ENCODE measurements at regions not wholly inside any gene's neighbourhood (a gene's known extent, or its start where the extent isn't known, plus 50 kb on each side); places are given as distances from the start of the nearest gene placed in this dataset.

DNA sequence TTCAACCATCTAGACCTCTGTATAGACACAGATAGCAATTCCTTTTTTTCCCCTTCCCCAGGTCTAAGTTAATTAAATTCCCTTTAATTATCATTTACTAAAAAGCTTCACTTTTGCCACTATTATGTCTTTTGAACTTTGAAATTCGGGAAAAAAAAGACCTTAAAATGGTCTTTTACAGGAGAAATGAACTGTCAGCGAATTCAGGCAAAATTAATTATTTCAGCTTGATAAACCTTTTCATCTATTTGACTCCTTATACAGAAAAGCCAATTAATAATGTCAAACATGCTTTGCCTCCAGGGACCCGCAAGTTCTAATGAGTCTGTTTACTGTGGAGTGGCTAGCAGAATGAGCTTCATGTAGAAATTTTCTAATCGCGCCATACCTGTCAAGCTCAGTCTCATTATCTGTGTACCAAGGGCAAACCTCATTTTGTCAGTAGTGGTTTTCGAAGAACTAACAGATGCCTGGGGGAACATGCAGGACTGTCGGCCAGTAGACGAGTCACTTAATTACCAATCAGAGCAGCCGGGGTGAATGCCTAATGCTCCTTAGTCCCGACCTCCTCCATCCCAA is 287.7 kb downstream of the INSIG2 start:
- H3K36me3 Mint-ChIP-seq (ENCODE audit: insufficient read depth, unreplicated experiment) = no peaks in the 10 kb centered on the region
- no peaks in the 10 kb centered on the region for H3K9me3 Mint-ChIP-seq (ENCODE audit: unreplicated experiment)
- no peak for DNase-seq
- intact Hi-C loops (cut with micrococcal nuclease; ENCODE audit: unreplicated experiment) = loop anchor here (10.0 kb wide), 1 partner anchor 289 kb away; no protein-coding TSS in a partner anchor
- no peaks in the 10 kb centered on the region for H3K4me1 Mint-ChIP-seq (ENCODE audit: low read depth, unreplicated experiment)
- Histone ChIP-seq H3K4me1 (no peaks in the 10 kb centered on the region), H3K4me3 (ENCODE audit: low read depth, low read length) (no peak overlapping the region), H3K36me3 (ENCODE audit: control insufficient read depth, insufficient read depth, low read length) (no peaks in the 10 kb centered on the region), H3K9me3 (no peaks in the 10 kb centered on the region), H3K27me3 (replicated peaks; ENCODE audit: control insufficient read depth, insufficient read depth, low read length) (no peaks in the 10 kb centered on the region; the same call in 1 of the 2 replicates)
- peaks cover 12% of the 10 kb centered on the region for H3K27me3 Mint-ChIP-seq (ENCODE audit: insufficient read depth, unreplicated experiment)
- ChIA-PET POLR2A (no interaction called here), CTCF (no interaction called here)
- BruUV-seq (replicated peaks) = no TSS peak
- no peak overlapping the region for H3K27ac Mint-ChIP-seq (ENCODE audit: unreplicated experiment)
- H3K4me3 Mint-ChIP-seq (ENCODE audit: unreplicated experiment) = no peak overlapping the region
- TF ChIP-seq, protein P1, sequence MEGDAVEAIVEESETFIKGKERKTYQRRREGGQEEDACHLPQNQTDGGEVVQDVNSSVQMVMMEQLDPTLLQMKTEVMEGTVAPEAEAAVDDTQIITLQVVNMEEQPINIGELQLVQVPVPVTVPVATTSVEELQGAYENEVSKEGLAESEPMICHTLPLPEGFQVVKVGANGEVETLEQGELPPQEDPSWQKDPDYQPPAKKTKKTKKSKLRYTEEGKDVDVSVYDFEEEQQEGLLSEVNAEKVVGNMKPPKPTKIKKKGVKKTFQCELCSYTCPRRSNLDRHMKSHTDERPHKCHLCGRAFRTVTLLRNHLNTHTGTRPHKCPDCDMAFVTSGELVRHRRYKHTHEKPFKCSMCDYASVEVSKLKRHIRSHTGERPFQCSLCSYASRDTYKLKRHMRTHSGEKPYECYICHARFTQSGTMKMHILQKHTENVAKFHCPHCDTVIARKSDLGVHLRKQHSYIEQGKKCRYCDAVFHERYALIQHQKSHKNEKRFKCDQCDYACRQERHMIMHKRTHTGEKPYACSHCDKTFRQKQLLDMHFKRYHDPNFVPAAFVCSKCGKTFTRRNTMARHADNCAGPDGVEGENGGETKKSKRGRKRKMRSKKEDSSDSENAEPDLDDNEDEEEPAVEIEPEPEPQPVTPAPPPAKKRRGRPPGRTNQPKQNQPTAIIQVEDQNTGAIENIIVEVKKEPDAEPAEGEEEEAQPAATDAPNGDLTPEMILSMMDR (IDR thresholded peaks at IDR 0.05; ENCODE audit: insufficient read depth in 1 of 2, low read depth in 1 of 2, low read length in 1 of 2, severe bottlenecking in 1 of 2, unreplicated experiment in 1 of 2) = no peak

GRCh38 chr2:118374974-118375755 is 286.9 kb downstream of the INSIG2 start:
- ChIA-PET CTCF (no interaction called here), POLR2A (no interaction called here)
- no peak for DNase-seq
- Mint-ChIP-seq H3K4me3 (ENCODE audit: unreplicated experiment) (no peak overlapping the region), H3K36me3 (ENCODE audit: insufficient read depth, unreplicated experiment) (no peaks in the 10 kb centered on the region), H3K9me3 (ENCODE audit: unreplicated experiment) (no peaks in the 10 kb centered on the region), H3K27me3 (ENCODE audit: insufficient read depth, unreplicated experiment) (peaks cover 12% of the 10 kb centered on the region), H3K4me1 (ENCODE audit: low read depth, unreplicated experiment) (no peaks in the 10 kb centered on the region), H3K27ac (ENCODE audit: unreplicated experiment) (no peak overlapping the region)
- Histone ChIP-seq H3K27me3 (replicated peaks; ENCODE audit: control insufficient read depth, insufficient read depth, low read length) (no peaks in the 10 kb centered on the region; the same call in 1 of the 2 replicates), H3K36me3 (ENCODE audit: control insufficient read depth, insufficient read depth, low read length) (no peaks in the 10 kb centered on the region), H3K4me1 (no peaks in the 10 kb centered on the region), H3K9me3 (no peaks in the 10 kb centered on the region), H3K4me3 (ENCODE audit: low read depth, low read length) (no peak overlapping the region)
- intact Hi-C loops (cut with micrococcal nuclease; ENCODE audit: unreplicated experiment) = loop anchor here (5.0 to 10.0 kb wide), 3 partner anchors 153 to 290 kb away; no protein-coding TSS in a partner anchor
- TF ChIP-seq, protein P1 (IDR thresholded peaks at IDR 0.05; ENCODE audit: insufficient read depth in 1 of 2, low read depth in 1 of 2, low read length in 1 of 2, severe bottlenecking in 1 of 2, unreplicated experiment in 1 of 2) = no peak
- no TSS peak for BruUV-seq (replicated peaks)

DNA sequence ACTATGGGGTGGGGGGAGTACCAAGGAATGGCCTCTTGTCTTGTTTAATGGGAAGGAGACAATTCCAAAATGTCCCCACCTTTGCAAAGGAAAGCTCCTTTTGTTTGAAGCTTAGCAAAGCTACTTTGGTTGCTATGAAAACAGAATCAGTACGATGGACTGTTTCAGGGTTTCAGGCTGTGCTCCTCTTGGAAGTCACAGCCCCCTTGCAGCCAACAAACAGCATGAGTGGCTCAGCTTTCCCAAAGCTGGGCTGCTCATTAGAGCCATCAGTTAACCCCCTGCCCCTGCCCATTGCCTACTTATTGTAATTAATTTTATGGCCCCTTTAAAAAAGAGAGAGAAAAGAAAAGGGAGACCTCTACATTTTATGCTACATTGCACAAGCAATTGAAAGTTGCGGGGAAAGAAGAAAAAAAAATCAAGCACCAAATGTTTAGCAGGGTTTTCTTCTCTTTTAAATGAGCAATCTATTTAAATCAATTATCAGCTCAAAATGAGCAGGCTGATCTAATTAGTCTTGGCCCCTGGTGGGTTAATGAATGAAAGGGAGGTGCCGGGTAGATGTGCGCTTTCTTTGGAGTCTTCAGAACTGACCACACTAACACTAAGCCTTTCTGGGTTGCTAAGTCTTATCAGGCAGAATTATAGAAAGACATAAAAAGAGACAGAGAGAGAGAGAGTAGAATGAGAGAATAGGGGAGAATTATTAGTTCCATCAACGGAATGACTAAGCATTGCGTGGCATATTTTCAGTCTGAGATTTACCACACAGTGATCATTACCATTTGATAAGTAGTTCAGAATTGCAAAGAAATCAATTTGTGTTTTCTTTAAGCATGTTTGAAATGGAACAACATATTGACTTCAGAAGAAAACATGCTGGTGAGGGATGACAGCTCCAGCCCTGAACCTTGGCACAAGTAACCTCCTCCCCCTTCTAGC is 284.9 kb downstream of the INSIG2 start:
- TF ChIP-seq, protein P1 (IDR thresholded peaks at IDR 0.05; ENCODE audit: insufficient read depth in 1 of 2, low read depth in 1 of 2, low read length in 1 of 2, severe bottlenecking in 1 of 2, unreplicated experiment in 1 of 2) = no peak
- intact Hi-C loops (cut with micrococcal nuclease; ENCODE audit: unreplicated experiment) = loop anchor here (5.0 to 10.0 kb wide), 3 partner anchors 151 to 292 kb away; no protein-coding TSS in a partner anchor
- POLR2A ChIA-PET = no interaction called here

More for the DNA sequence above, 284.9 kb downstream of the INSIG2 start:
- no peak overlapping the region for H3K4me3 Mint-ChIP-seq (ENCODE audit: unreplicated experiment)
- Histone ChIP-seq H3K4me3 (ENCODE audit: low read depth, low read length) (no peak overlapping the region), H3K4me1 (no peaks in the 10 kb centered on the region), H3K27me3 (replicated peaks; ENCODE audit: control insufficient read depth, insufficient read depth, low read length) (no peaks in the 10 kb centered on the region; the same call in 1 of the 2 replicates), H3K9me3 (no peaks in the 10 kb centered on the region), H3K36me3 (ENCODE audit: control insufficient read depth, insufficient read depth, low read length) (no peaks in the 10 kb centered on the region)
- no peaks in the 10 kb centered on the region for H3K4me1 Mint-ChIP-seq (ENCODE audit: low read depth, unreplicated experiment)
- H3K27ac Mint-ChIP-seq (ENCODE audit: unreplicated experiment) = no peak overlapping the region
- H3K9me3 Mint-ChIP-seq (ENCODE audit: unreplicated experiment) = no peaks in the 10 kb centered on the region
- H3K36me3 Mint-ChIP-seq (ENCODE audit: insufficient read depth, unreplicated experiment) = no peaks in the 10 kb centered on the region
- H3K27me3 Mint-ChIP-seq (ENCODE audit: insufficient read depth, unreplicated experiment) = peaks cover 16% of the 10 kb centered on the region
- BruUV-seq (replicated peaks) = no TSS peak
- DNase-seq = no peak
- CTCF ChIA-PET = no interaction called here

Data from Caco-2 (cell line).